ENCODE measurements at regions not wholly inside any gene's neighbourhood (a gene's known extent, or its start where the extent isn't known, plus 50 kb on each side); places are given as distances from the start of the nearest gene placed in this dataset.

DNA sequence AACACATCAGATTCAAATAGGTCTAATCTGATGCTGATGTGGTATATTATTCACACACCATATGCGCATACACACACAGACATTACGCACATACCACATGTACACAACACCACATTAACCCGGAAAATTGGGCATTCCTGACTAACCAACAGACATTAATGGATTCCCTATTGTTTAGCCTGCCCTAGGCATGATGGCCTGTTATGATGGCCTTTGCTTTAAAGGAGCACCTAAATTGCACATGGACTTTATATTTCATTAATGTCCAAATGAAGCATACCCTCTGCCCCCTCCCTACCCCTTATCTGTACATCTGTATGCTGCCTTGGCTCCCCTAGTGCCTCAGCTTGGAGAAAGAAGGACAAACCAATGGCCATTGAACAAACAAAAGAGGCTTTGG is 127.7 kb upstream of the PRLR start:
- TF ChIP-seq, protein P1, sequence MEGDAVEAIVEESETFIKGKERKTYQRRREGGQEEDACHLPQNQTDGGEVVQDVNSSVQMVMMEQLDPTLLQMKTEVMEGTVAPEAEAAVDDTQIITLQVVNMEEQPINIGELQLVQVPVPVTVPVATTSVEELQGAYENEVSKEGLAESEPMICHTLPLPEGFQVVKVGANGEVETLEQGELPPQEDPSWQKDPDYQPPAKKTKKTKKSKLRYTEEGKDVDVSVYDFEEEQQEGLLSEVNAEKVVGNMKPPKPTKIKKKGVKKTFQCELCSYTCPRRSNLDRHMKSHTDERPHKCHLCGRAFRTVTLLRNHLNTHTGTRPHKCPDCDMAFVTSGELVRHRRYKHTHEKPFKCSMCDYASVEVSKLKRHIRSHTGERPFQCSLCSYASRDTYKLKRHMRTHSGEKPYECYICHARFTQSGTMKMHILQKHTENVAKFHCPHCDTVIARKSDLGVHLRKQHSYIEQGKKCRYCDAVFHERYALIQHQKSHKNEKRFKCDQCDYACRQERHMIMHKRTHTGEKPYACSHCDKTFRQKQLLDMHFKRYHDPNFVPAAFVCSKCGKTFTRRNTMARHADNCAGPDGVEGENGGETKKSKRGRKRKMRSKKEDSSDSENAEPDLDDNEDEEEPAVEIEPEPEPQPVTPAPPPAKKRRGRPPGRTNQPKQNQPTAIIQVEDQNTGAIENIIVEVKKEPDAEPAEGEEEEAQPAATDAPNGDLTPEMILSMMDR (IDR thresholded peaks at IDR 0.05; ENCODE audit: insufficient read depth, low read depth, low read length) = no peak
- H3K36me3 ChIP-seq (ENCODE audit: control insufficient read depth, insufficient read depth, low read length) = no peaks in the 10 kb centered on the region
- CTCF ChIA-PET = no interaction called here
- H3K4me3 ChIP-seq (ENCODE audit: low read depth, low read length) = no peak overlapping the region
- no peak for DNase-seq (ENCODE audit: low read depth)
- POLR2A ChIA-PET = no interaction called here
- no peaks in the 10 kb centered on the region for H3K27me3 ChIP-seq (ENCODE audit: control insufficient read depth, insufficient read depth, low read length)

DNA sequence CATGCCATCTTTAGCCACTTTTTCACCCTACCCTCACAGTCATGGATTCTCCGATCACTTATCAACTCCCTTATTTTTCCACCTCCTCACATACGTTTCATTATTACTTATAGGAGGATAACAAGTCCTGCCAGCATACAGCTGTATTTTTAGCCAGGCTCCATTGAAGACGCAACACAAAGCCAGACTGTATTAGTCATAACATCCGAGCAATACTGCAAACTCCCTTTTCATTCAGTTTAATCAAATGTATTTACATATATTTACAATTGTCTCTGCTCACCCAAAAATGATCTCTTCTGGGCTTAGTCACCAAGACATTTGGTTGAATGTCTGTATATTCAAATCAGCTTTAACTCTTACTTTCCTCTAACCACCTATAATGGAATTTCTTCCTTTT is 126.4 kb upstream of the PRLR start:
- H3K27me3 ChIP-seq (ENCODE audit: control insufficient read depth, insufficient read depth, low read length) = no peaks in the 10 kb centered on the region
- TF ChIP-seq, protein P1 (IDR thresholded peaks at IDR 0.05; ENCODE audit: insufficient read depth, low read depth, low read length) = no peak
- POLR2A ChIA-PET = no interaction called here
- H3K36me3 ChIP-seq (ENCODE audit: control insufficient read depth, insufficient read depth, low read length) = no peaks in the 10 kb centered on the region
- no peak for DNase-seq (ENCODE audit: low read depth)
- CTCF ChIA-PET = no interaction called here
- H3K4me3 ChIP-seq (ENCODE audit: low read depth, low read length) = no peak overlapping the region

DNA sequence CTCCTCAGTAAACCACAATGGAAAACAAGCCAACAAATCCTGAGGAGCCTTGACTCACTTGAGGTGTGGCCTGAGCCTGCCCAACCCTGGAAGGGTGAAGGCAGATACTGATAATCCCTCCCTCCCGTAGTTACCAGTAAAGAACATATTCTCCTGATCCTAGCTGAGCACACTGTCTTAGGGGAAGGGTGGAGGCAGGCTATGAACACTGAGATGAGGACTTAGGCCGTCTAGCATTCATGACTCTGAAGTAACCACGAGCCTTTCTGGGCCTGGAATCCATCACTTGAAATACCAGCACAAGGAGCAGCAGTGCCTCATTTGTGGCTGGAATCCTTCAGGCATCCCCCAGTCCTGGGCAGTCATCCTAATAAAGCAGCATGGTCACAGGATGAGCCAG is 124.5 kb upstream of the PRLR start:
- peak; percentile 23 for DNase-seq (ENCODE audit: low read depth)
- CTCF ChIA-PET = interaction anchor here (1.6 kb wide), 1 partner anchor 14 kb away, joined by 3 read pairs; no protein-coding TSS in a partner anchor

DNA sequence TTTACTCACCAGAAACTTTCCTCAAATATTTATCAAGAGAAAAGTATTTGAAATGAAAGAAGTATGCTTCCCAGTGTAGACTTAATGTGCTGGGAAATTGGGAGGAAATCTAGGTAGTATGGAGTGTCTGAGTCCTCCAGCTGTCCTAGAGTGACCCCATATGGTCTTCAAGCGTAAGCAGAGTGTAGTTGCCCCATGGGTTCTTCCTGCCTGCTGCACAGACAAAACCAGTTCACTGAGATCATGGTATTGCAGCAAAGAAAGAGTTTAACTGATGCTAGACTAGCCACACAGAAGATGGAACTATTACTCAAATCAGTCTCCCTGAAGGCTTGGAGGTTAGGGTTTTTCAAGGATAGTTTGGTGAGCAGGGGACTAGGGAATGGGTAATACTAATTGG is 114.9 kb upstream of the PRLR start:
- POLR2A ChIA-PET = no interaction called here
- no peaks in the 10 kb centered on the region for H3K27me3 ChIP-seq (ENCODE audit: control insufficient read depth, insufficient read depth, low read length)
- no peak overlapping the region for H3K4me3 ChIP-seq (ENCODE audit: low read depth, low read length)
- CTCF ChIA-PET = no interaction called here
- no peaks in the 10 kb centered on the region for H3K36me3 ChIP-seq (ENCODE audit: control insufficient read depth, insufficient read depth, low read length)
- no peak for DNase-seq (ENCODE audit: low read depth)
- TF ChIP-seq, protein P1 (IDR thresholded peaks at IDR 0.05; ENCODE audit: insufficient read depth, low read depth, low read length) = no peak

More for the DNA sequence above, 124.5 kb upstream of the PRLR start:
- Histone ChIP-seq H3K27me3 (ENCODE audit: control insufficient read depth, insufficient read depth, low read length) (no peaks in the 10 kb centered on the region), H3K36me3 (ENCODE audit: control insufficient read depth, insufficient read depth, low read length) (no peaks in the 10 kb centered on the region), H3K4me3 (ENCODE audit: low read depth, low read length) (no peak overlapping the region)
- TF ChIP-seq, protein P1 (IDR thresholded peaks at IDR 0.05; ENCODE audit: insufficient read depth, low read depth, low read length) = no peak
- POLR2A ChIA-PET = no interaction called here

DNA sequence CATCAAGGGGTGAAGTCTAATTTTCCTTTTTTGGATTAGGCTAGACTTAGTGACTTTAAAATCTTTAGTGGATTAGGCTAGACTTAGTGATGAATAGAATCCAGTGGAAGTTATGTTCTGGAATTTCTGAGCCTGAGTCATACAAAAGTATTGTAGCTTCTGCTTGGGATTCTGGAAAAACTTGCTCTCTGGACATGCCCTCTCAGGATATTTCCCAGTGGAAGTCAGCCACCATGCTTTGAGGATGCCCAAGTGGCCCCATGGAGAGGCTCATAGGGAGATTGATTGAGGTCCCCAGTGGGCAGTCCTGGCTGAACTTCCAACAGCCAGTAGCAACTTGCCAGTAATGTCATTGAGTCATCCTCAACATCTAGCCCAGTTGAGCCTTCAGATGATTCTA is 112.4 kb upstream of the PRLR start:
- no peak overlapping the region for H3K4me3 ChIP-seq (ENCODE audit: low read depth, low read length)
- no peaks in the 10 kb centered on the region for H3K36me3 ChIP-seq (ENCODE audit: control insufficient read depth, insufficient read depth, low read length)
- no peak for DNase-seq (ENCODE audit: low read depth)
- POLR2A ChIA-PET = no interaction called here
- H3K27me3 ChIP-seq (ENCODE audit: control insufficient read depth, insufficient read depth, low read length) = no peaks in the 10 kb centered on the region
- CTCF ChIA-PET = no interaction called here
- TF ChIP-seq, protein P1 (IDR thresholded peaks at IDR 0.05; ENCODE audit: insufficient read depth, low read depth, low read length) = no peak
